PC-3 (cell line): ENCODE measurements at regions not wholly inside any gene's neighbourhood (a gene's known extent, or its start where the extent isn't known, plus 50 kb on each side); places are given as distances from the start of the nearest gene placed in this dataset.

Source experiments
- ATAC-seq: fragments of 200-7000 bp; cut with Tn5 transposase; 2 replicates; pipeline ENCODE4 v1.9.1; 2020; ENCODE audit warnings: mild to moderate bottlenecking, moderate library complexity
- BruUV-seq: library from RNA; stranded (reverse); fragments of 400-500 nt; replicated peaks from 2 replicates; lab custom pipeline; 2021; lab: Mats Ljungman, UMichigan
- CTCF ChIA-PET: fragments of 300-600 bp; sonication (Branson Sonifier 250); formaldehyde crosslinking; loops from one replicate; lab custom pipeline; 2022; ENCODE audit warnings: antibody characterized with exemption; lab: Charles Lee
- POLR2A ChIA-PET: fragments of 300-600 bp; sonication (Branson Sonifier 250); formaldehyde crosslinking; loops from one replicate; lab custom pipeline; 2022; ENCODE audit warnings: antibody characterized with exemption; ENCODE audit not compliant: unreplicated experiment; lab: Charles Lee
- DNase-seq: peaks from one replicate; pipeline ENCODE4 v3.0.0-alpha.2; 2015
- H2AFZ ChIP-seq: fragments of 300-600 bp; sonication (generic); 2 replicates; pipeline ENCODE4 v1.6.0; 2016; ENCODE audit warnings: antibody characterized with exemption, low read length
- H3F3A ChIP-seq: fragments of 300-600 bp; sonication (generic); one replicate; pipeline ENCODE4 v1.6.0; 2017; ENCODE audit warnings: antibody characterized with exemption, low read length, control low read depth, mild to moderate bottlenecking; ENCODE audit not compliant: unreplicated experiment
- H3K27ac ChIP-seq: fragments of 300-600 bp; sonication (generic); 2 replicates; pipeline ENCODE4 v1.5.1; 2016; ENCODE audit warnings: mild to moderate bottlenecking, low read length
- H3K27me3 ChIP-seq: fragments of 300-600 bp; sonication (generic); 2 replicates; pipeline ENCODE4 v1.6.1; 2016; ENCODE audit warnings: low read length, mixed read lengths
- H3K36me3 ChIP-seq: fragments of 300-600 bp; sonication (generic); 2 replicates; pipeline ENCODE4 v1.6.1; 2016; ENCODE audit warnings: low read depth, mixed run types, low read length, mixed read lengths
- H3K4me1 ChIP-seq: fragments of 300-600 bp; sonication (generic); 2 replicates; pipeline ENCODE4 v1.5.1; 2016; ENCODE audit warnings: low read length; ENCODE audit not compliant: insufficient read depth
- H3K4me2 ChIP-seq: fragments of 300-600 bp; sonication (generic); 2 replicates; pipeline ENCODE4 v1.6.0; 2016; ENCODE audit warnings: low read length
- H3K4me3 ChIP-seq: fragments of 300-600 bp; sonication (generic); 2 replicates; pipeline ENCODE4 v1.5.1; 2016; ENCODE audit warnings: mild to moderate bottlenecking, low read length, mixed read lengths
- H3K79me2 ChIP-seq: fragments of 300-600 bp; sonication (generic); 2 replicates; pipeline ENCODE4 v1.6.1; 2017; ENCODE audit warnings: low read length, mixed read lengths
- H3K9ac ChIP-seq: fragments of 300-600 bp; sonication (generic); 2 replicates; pipeline ENCODE4 v1.6.0; 2016; ENCODE audit warnings: mild to moderate bottlenecking, low read length
- H3K9me2 ChIP-seq: fragments of 300-600 bp; sonication (generic); replicated peaks from 2 replicates; pipeline ENCODE4 v1.6.1; 2016; ENCODE audit warnings: mixed run types, low read length, mixed read lengths
- H3K9me3 ChIP-seq: fragments of 300-600 bp; sonication (generic); 2 replicates; pipeline ENCODE4 v1.6.1; 2016; ENCODE audit warnings: low read length, mixed read lengths
- H4K20me1 ChIP-seq: fragments of 300-600 bp; sonication (generic); 2 replicates; pipeline ENCODE4 v1.6.1; 2016; ENCODE audit warnings: low read length, mixed read lengths
- CTCF ChIP-seq: fragments of 300-600 bp; sonication (generic); conservative IDR thresholded peaks from 2 replicates; pipeline ENCODE4 v1.5.1; 2017; ENCODE audit warnings: antibody characterized with exemption, low read depth, mild to moderate bottlenecking, low read length
- EZH2 ChIP-seq: fragments of 300-600 bp; sonication (generic); IDR thresholded peaks from one replicate; pipeline ENCODE4 v1.6.1; 2017; ENCODE audit warnings: antibody characterized with exemption, mild to moderate bottlenecking, low read length; ENCODE audit not compliant: unreplicated experiment
- EZH2phosphoT487 ChIP-seq: fragments of 300-600 bp; sonication (generic); IDR thresholded peaks from 2 replicates; pipeline ENCODE4 v1.6.1; 2018; ENCODE audit warnings: mild to moderate bottlenecking, antibody characterized with exemption, low read length, borderline replicate concordance
- intact Hi-C: fragments of 100-400 bp; cut with micrococcal nuclease; formaldehyde crosslinking; loops from 2 replicates; pipeline ENCODE4 v1.9.0; 2023

GRCh38 chr2:37837628-37838328, 87.3 kb upstream of the RMDN2 start:
- H3K9me2 ChIP-seq: no peaks in the 10 kb centered on the region
- H3K36me3 ChIP-seq: no peaks in the 10 kb centered on the region
- no peak for TF ChIP-seq CTCF
- TF ChIP-seq EZH2: no peak
- TF ChIP-seq EZH2phosphoT487: no peak
- H3K9me3 ChIP-seq: no peaks in the 10 kb centered on the region
- no peak for ATAC-seq
- H3K27ac ChIP-seq: no peak overlapping the region
- H3K4me3 ChIP-seq: no peak overlapping the region
- no peaks in the 10 kb centered on the region for H3K79me2 ChIP-seq
- H3K9ac ChIP-seq: no peak overlapping the region
- DNase-seq: no peak
- no peaks in the 10 kb centered on the region for H3F3A ChIP-seq
- intact Hi-C loops: no loop called here
- H3K27me3 ChIP-seq: no peaks in the 10 kb centered on the region
- no peak overlapping the region for H3K4me2 ChIP-seq
- no TSS peak for BruUV-seq
- no peaks in the 10 kb centered on the region for H3K4me1 ChIP-seq
- ChIA-PET POLR2A (no interaction called here), CTCF (no interaction called here)
- no peaks in the 10 kb centered on the region for H4K20me1 ChIP-seq
- no peak overlapping the region for H2AFZ ChIP-seq

- no peaks in the 10 kb centered on the region for H3K4me1 ChIP-seq
- no peaks in the 10 kb centered on the region for H4K20me1 ChIP-seq
- no peak overlapping the region for H3K27ac ChIP-seq
- no peaks in the 10 kb centered on the region for H3K27me3 ChIP-seq
- H3F3A ChIP-seq: no peaks in the 10 kb centered on the region
- ChIA-PET CTCF (no interaction called here), POLR2A (no interaction called here)
- H3K4me3 ChIP-seq: no peak overlapping the region
- BruUV-seq: no TSS peak
- DNase-seq (no peak), ATAC-seq (no peak)
- no peak overlapping the region for H3K9ac ChIP-seq
- H3K9me3 ChIP-seq: no peaks in the 10 kb centered on the region
- H3K79me2 ChIP-seq: no peaks in the 10 kb centered on the region
- no peak overlapping the region for H2AFZ ChIP-seq
- no peak overlapping the region for H3K4me2 ChIP-seq
- no peaks in the 10 kb centered on the region for H3K36me3 ChIP-seq
- H3K9me2 ChIP-seq: no peaks in the 10 kb centered on the region
- TF ChIP-seq EZH2phosphoT487: no peak
- TF ChIP-seq CTCF: no peak
- no peak for TF ChIP-seq EZH2
- intact Hi-C loops: no loop called here
Measured at GRCh38 chr2:37838541-37839167, 86.4 kb upstream of the RMDN2 start.

GRCh38 chr2:37839991-37840390, 85.1 kb upstream of the RMDN2 start:
- DNase-seq: no peak
- ChIA-PET POLR2A (no interaction called here), CTCF (interaction anchor here (0.6 to 1.1 kb wide), 2 partner anchors 37 to 538 kb away, joined by 4 read pairs; no protein-coding TSS in a partner anchor)
- no TSS peak for BruUV-seq
- no peaks in the 10 kb centered on the region for H3K36me3 ChIP-seq
- no peak for TF ChIP-seq EZH2phosphoT487
- no peak for TF ChIP-seq EZH2
- TF ChIP-seq CTCF: no peak
- no peaks in the 10 kb centered on the region for H3K79me2 ChIP-seq
- no peaks in the 10 kb centered on the region for H3K4me1 ChIP-seq
- H2AFZ ChIP-seq: no peak overlapping the region
- intact Hi-C loops: no loop called here
- H3K27me3 ChIP-seq: no peaks in the 10 kb centered on the region
- no peaks in the 10 kb centered on the region for H3F3A ChIP-seq
- no peak overlapping the region for H3K4me2 ChIP-seq
- H3K27ac ChIP-seq: no peak overlapping the region
- no peaks in the 10 kb centered on the region for H4K20me1 ChIP-seq
- ATAC-seq: no peak
- H3K4me3 ChIP-seq: no peak overlapping the region
- no peaks in the 10 kb centered on the region for H3K9me2 ChIP-seq
- H3K9ac ChIP-seq: no peak overlapping the region
- no peaks in the 10 kb centered on the region for H3K9me3 ChIP-seq
